A549 (cell line): ENCODE measurements at regions not wholly inside any gene's neighbourhood (a gene's known extent, or its start where the extent isn't known, plus 50 kb on each side); places are given as distances from the start of the nearest gene placed in this dataset.

ENCODE experiments used
- ATAC-seq, 2 experiments: fragments of 200-7000 bp in 1 of 2; fragments of >200 bp in 1 of 2; cut with Nextera tagmentation in 1 of 2; cut with Tn5 transposase in 1 of 2; 3 replicates each; pipeline versions ENCODE4 v1.8.0 to v1.9.1; 2018 to 2020; ENCODE audit warnings: mild to moderate bottlenecking in 1 of 2, moderate library complexity in 1 of 2
- CTCF ChIA-PET: fragments of 300-600 bp; sonication (Branson Sonifier 250); formaldehyde crosslinking; extraction: SDS; loops from one replicate; lab custom pipeline; 2021; ENCODE audit warnings: antibody characterized with exemption, inconsistent platforms; lab: Yijun Ruan, JAX
- POLR2A ChIA-PET: fragments of 350-600 bp; formaldehyde crosslinking; extraction: SDS; loops from one replicate; lab custom pipeline; 2021; ENCODE audit warnings: antibody characterized with exemption, inconsistent platforms; lab: Yijun Ruan, JAX
- DNase-seq, 2 experiments: peaks; one replicate each; pipeline versions ENCODE4 v3.0.0 to v3.0.0-alpha.2; 2011 to 2016; ENCODE audit warnings: low read depth in 1 of 2, low spot score in 1 of 2
- FAIRE-seq: peaks from 2 replicates; lab custom pipeline; 2011; peaks lifted over from hg19 to GRCh38; lab: Jason Lieb, UNC
- H3K27ac ChIP-seq, 2 experiments: fragments of >200 bp; sonication (Bioruptor Twin); formaldehyde crosslinking; 3 replicates each; pipeline ENCODE4 v1.5.1; 2016 to 2017
- H3K4me1 ChIP-seq: fragments of >200 bp; sonication (Bioruptor Twin); formaldehyde crosslinking; 3 replicates; pipeline ENCODE4 v1.6.1; 2016
- H3K4me2 ChIP-seq: fragments of >200 bp; sonication (Bioruptor Twin); formaldehyde crosslinking; 3 replicates; pipeline ENCODE4 v1.6.1; 2016
- H3K4me3 ChIP-seq: fragments of >200 bp; sonication (Bioruptor Twin); formaldehyde crosslinking; 3 replicates; pipeline ENCODE4 v1.5.1; 2016
- H3K9me3 ChIP-seq: fragments of >200 bp; sonication (Bioruptor Twin); formaldehyde crosslinking; 3 replicates; pipeline ENCODE4 v1.6.1; 2016
- ATOH8 ChIP-seq: fragments of 250-450 bp; sonication (Bioruptor Pico); IDR thresholded peaks from 2 replicates; pipeline ENCODE4 v1.5.0; 2020; ENCODE audit warnings: low read depth, mild to moderate bottlenecking, moderate library complexity
- BCL3 ChIP-seq: fragments of >200 bp; sonication (Bioruptor Twin); formaldehyde crosslinking; IDR thresholded peaks from 3 replicates; pipeline ENCODE4 v1.6.1; 2016
- BHLHE40 ChIP-seq: IDR thresholded peaks from 2 replicates; pipeline ENCODE4 v1.6.1; 2012; ENCODE audit warnings: low read depth, low read length, inconsistent platforms
- CBX2 ChIP-seq: fragments of 200-600 bp; sonication (generic); IDR thresholded peaks from 2 replicates; pipeline ENCODE4 v1.6.1; 2016; ENCODE audit warnings: low read depth, mild to moderate bottlenecking, borderline replicate concordance
- CBX8 ChIP-seq: fragments of 200-600 bp; sonication (generic); IDR thresholded peaks from 2 replicates; pipeline ENCODE4 v1.6.1; 2016
- CHD2 ChIP-seq: fragments of 150-350 bp; IDR thresholded peaks from 2 replicates; pipeline ENCODE4 v1.6.1; 2014; ENCODE audit warnings: low read length; ENCODE audit not compliant: partially characterized antibody
- CTCF ChIP-seq: fragments of >200 bp; sonication (Bioruptor Twin); formaldehyde crosslinking; IDR thresholded peaks from 3 replicates; pipeline ENCODE4 v1.5.1; 2016
- EP300 ChIP-seq, 2 experiments: fragments of >200 bp; sonication (Bioruptor Twin); formaldehyde crosslinking; IDR thresholded peaks; 2 replicates in 1 of 2; 3 replicates in 1 of 2; pipeline ENCODE4 v1.6.1; 2016 to 2017
- FOSB ChIP-seq: fragments of 250-450 bp; sonication (Bioruptor Pico); IDR thresholded peaks from 2 replicates; pipeline ENCODE4 v1.5.0; 2020; ENCODE audit warnings: mild to moderate bottlenecking, moderate library complexity
- FOSL2 ChIP-seq, 2 experiments: fragments of 450-650 bp in 1 of 2; fragments of >200 bp in 1 of 2; sonication (Bioruptor Twin) in 1 of 2; formaldehyde crosslinking; IDR thresholded peaks; 2 replicates each; pipeline versions ENCODE4 v1.5.0 to v1.6.1; 2016 to 2020; ENCODE audit warnings: mild to moderate bottlenecking in 1 of 2, moderate library complexity in 1 of 2
- FOXS1 ChIP-seq: fragments of 250-450 bp; sonication (Bioruptor Pico); IDR thresholded peaks from 2 replicates; pipeline ENCODE4 v1.5.0; 2020; ENCODE audit warnings: mild to moderate bottlenecking, moderate library complexity
- GATA3 ChIP-seq: IDR thresholded peaks from 2 replicates; pipeline ENCODE4 v1.6.1; 2012; ENCODE audit warnings: borderline replicate concordance
- HOXB13 ChIP-seq: fragments of 250-450 bp; sonication (Bioruptor Pico); IDR thresholded peaks from 2 replicates; pipeline ENCODE4 v1.5.0; 2020; ENCODE audit warnings: low read depth, mild to moderate bottlenecking, moderate library complexity
- JUN ChIP-seq, 2 experiments: fragments of >200 bp; sonication (Bioruptor Twin); formaldehyde crosslinking; IDR thresholded peaks; 2 replicates in 1 of 2; 3 replicates in 1 of 2; pipeline ENCODE4 v1.6.1; 2016 to 2017
- JUNB ChIP-seq: fragments of >200 bp; sonication (Bioruptor Twin); formaldehyde crosslinking; IDR thresholded peaks from 2 replicates; pipeline ENCODE4 v1.6.1; 2016
- KDM1A ChIP-seq: fragments of 200-600 bp; sonication (generic); IDR thresholded peaks from 2 replicates; pipeline ENCODE4 v1.6.1; 2016; ENCODE audit warnings: low read depth, mild to moderate bottlenecking
- MAFK ChIP-seq: fragments of 450-650 bp; IDR thresholded peaks from 2 replicates; pipeline ENCODE4 v1.6.1; 2014; ENCODE audit not compliant: partially characterized antibody
- MAX ChIP-seq: IDR thresholded peaks from 2 replicates; pipeline ENCODE4 v1.6.1; 2012
- NPAS2 ChIP-seq: fragments of 250-450 bp; sonication (Bioruptor Pico); IDR thresholded peaks from 2 replicates; pipeline ENCODE4 v1.8.0; 2022; ENCODE audit warnings: mild to moderate bottlenecking, moderate library complexity, borderline replicate concordance
- PHF8 ChIP-seq: fragments of 200-600 bp; sonication (generic); IDR thresholded peaks from 2 replicates; pipeline ENCODE4 v1.6.1; 2016; ENCODE audit warnings: low read depth, mild to moderate bottlenecking, antibody characterized with exemption, moderate library complexity, borderline replicate concordance
- POLR2A ChIP-seq: IDR thresholded peaks from 2 replicates; pipeline ENCODE4 v1.6.1; 2012; ENCODE audit warnings: mild to moderate bottlenecking, low read length
- RAD21 ChIP-seq, 2 experiments: fragments of >200 bp in 1 of 2; sonication (Bioruptor Twin) in 1 of 2; formaldehyde crosslinking in 1 of 2; IDR thresholded peaks in 1 of 2; conservative IDR thresholded peaks in 1 of 2; 2 replicates in 1 of 2; 3 replicates in 1 of 2; pipeline ENCODE4 v1.6.1; 2012 to 2018; ENCODE audit warnings: inconsistent platforms in 1 of 2
- RCOR1 ChIP-seq: fragments of 150-350 bp; IDR thresholded peaks from 2 replicates; pipeline ENCODE4 v1.6.1; 2014; ENCODE audit warnings: antibody characterized with exemption, low read length, low read depth
- REST ChIP-seq: fragments of 200-600 bp; sonication (generic); IDR thresholded peaks from 2 replicates; pipeline ENCODE4 v1.6.1; 2016; ENCODE audit warnings: antibody characterized with exemption, mild to moderate bottlenecking, moderate library complexity
- SMC3 ChIP-seq: fragments of >200 bp; sonication (Bioruptor Twin); formaldehyde crosslinking; IDR thresholded peaks from 3 replicates; pipeline ENCODE4 v1.6.1; 2018; ENCODE audit warnings: inconsistent platforms
- SREBF2 ChIP-seq: fragments of 450-650 bp; IDR thresholded peaks from 2 replicates; pipeline ENCODE4 v1.6.1; 2014; ENCODE audit warnings: mild to moderate bottlenecking, moderate library complexity
- USF2 ChIP-seq: fragments of 450-650 bp; IDR thresholded peaks from 2 replicates; pipeline ENCODE4 v1.6.1; 2014; ENCODE audit warnings: antibody characterized with exemption
- WGBS: methylation state at CpG from one replicate; pipeline ENCODE4 v1.1.6; 2017; ENCODE audit errors: missing lambda C conversion rate; 5-methylcytosine and 5-hydroxymethylcytosine counted together

GRCh38 chr22:49264696-49265095 lies 563.0 kb downstream of the BRD1 start:
- WGBS: 68% methylated on average over 9 of the region's 11 CpGs
- ATAC-seq: no peak
- Histone ChIP-seq H3K4me1 (no peaks in the 10 kb centered on the region), H3K4me2 (no peak overlapping the region), H3K4me3 (no peak overlapping the region), H3K9me3 (no peaks in the 10 kb centered on the region), H3K27ac (no peak overlapping the region)
- DNase-seq: no peak
- no peak for FAIRE-seq
- CTCF ChIA-PET: interaction anchor here (0.7 kb wide), 1 partner anchor 12 kb away, joined by 3 read pairs; no protein-coding TSS in a partner anchor
- POLR2A ChIA-PET: no interaction called here
- TF ChIP-seq FOSL2 (IDR thresholded peaks at IDR 0.05): no peak
- no peak for TF ChIP-seq FOSL2 (CRISPR knock-in tag; IDR thresholded peaks at IDR 0.05)
- no peak for TF ChIP-seq ATOH8 (CRISPR knock-in tag)
- no peak for TF ChIP-seq JUNB
- TF ChIP-seq SREBF2: no peak
- TF ChIP-seq KDM1A: no peak
- no peak for TF ChIP-seq PHF8
- TF ChIP-seq CBX2: no peak
- no peak for TF ChIP-seq CHD2
- TF ChIP-seq EP300 (IDR thresholded peaks at IDR 0.05): no peak

GRCh38 chr22:49263101-49263500 lies 564.6 kb downstream of the BRD1 start:
- Histone ChIP-seq H3K4me2 (no peak overlapping the region), H3K27ac (no peak overlapping the region), H3K4me3 (no peak overlapping the region), H3K4me1 (no peaks in the 10 kb centered on the region), H3K9me3 (no peaks in the 10 kb centered on the region)
- FAIRE-seq (no peak), ATAC-seq (no peak), DNase-seq (no peak)
- 63% methylated on average over 10 of the region's 15 CpGs for WGBS
- ChIA-PET POLR2A (no interaction called here), CTCF (no interaction called here)
- TF ChIP-seq GATA3 (no peak), EP300 (IDR thresholded peaks at IDR 0.05) (no peak), SMC3 (no peak), JUN (IDR thresholded peaks at IDR 0.05) (no peak), NPAS2 (no peak), JUNB (no peak), CBX8 (no peak), BHLHE40 (no peak), POLR2A (no peak), FOXS1 (CRISPR knock-in tag) (no peak), FOSB (no peak)

GRCh38 chr22:49262167-49262566 lies 565.5 kb downstream of the BRD1 start:
- Histone ChIP-seq H3K4me3 (no peak overlapping the region), H3K27ac (no peak overlapping the region), H3K4me2 (no peak overlapping the region)
- CTCF ChIA-PET: no interaction called here
- WGBS: 63% methylated on average over 8 of the region's 12 CpGs
- POLR2A ChIA-PET: no interaction called here
- no peak for ATAC-seq
- no peak for TF ChIP-seq RAD21 (conservative IDR thresholded peaks at IDR 0.05 in 1 of 2, IDR thresholded peaks at IDR 0.05 in 1 of 2)
- TF ChIP-seq REST: no peak
- TF ChIP-seq MAFK: no peak
- TF ChIP-seq KDM1A: no peak
- no peak for TF ChIP-seq EP300 (IDR thresholded peaks at IDR 0.05)
- TF ChIP-seq CBX2: no peak
- no peak for TF ChIP-seq CTCF
- TF ChIP-seq USF2: no peak
- TF ChIP-seq PHF8: no peak
- TF ChIP-seq RCOR1: no peak
- TF ChIP-seq BCL3: no peak
- no peak for TF ChIP-seq MAX
- no peak for TF ChIP-seq GATA3
- TF ChIP-seq HOXB13 (CRISPR knock-in tag): no peak
- TF ChIP-seq, all 56 proteins: peak for 0
- Histone ChIP-seq H3K4me1 (no peaks in the 10 kb centered on the region), H3K9me3 (no peaks in the 10 kb centered on the region)
- DNase-seq: no peak
- FAIRE-seq: no peak
